HG02970 (cell line): ENCODE measurements at regions not wholly inside any gene's neighbourhood (a gene's known extent, or its start where the extent isn't known, plus 50 kb on each side); places are given as distances from the start of the nearest gene placed in this dataset.

Experiments used
- ATAC-seq: cut with Tn5 transposase; IDR thresholded peaks from one replicate; pipeline ENCODE4 v1.9.1; 2021; ENCODE audit warnings: mild to moderate bottlenecking, moderate library complexity, moderate number of reproducible peaks; ENCODE audit not compliant: unreplicated experiment, low FRiP score

GRCh38 chr20:40970218-40970617 is 58.4 kb upstream of the TOP1 start:
- no peak for ATAC-seq

- no peak for ATAC-seq
Measured at GRCh38 chr20:40977218-40977617, 51.4 kb upstream of the TOP1 start.

GRCh38 chr20:40978761-40979160 is 49.9 kb upstream of the TOP1 start:
- no peak for ATAC-seq
